ENCODE measurements at regions not wholly inside any gene's neighbourhood (a gene's known extent, or its start where the extent isn't known, plus 50 kb on each side); places are given as distances from the start of the nearest gene placed in this dataset.

GRCh38 chr1:112265931-112266330 is 130.1 kb upstream of the CTTNBP2NL start:
- H3K9me3 ChIP-seq (ENCODE audit: low read length): no peaks in the 10 kb centered on the region
- TF ChIP-seq, protein P1, sequence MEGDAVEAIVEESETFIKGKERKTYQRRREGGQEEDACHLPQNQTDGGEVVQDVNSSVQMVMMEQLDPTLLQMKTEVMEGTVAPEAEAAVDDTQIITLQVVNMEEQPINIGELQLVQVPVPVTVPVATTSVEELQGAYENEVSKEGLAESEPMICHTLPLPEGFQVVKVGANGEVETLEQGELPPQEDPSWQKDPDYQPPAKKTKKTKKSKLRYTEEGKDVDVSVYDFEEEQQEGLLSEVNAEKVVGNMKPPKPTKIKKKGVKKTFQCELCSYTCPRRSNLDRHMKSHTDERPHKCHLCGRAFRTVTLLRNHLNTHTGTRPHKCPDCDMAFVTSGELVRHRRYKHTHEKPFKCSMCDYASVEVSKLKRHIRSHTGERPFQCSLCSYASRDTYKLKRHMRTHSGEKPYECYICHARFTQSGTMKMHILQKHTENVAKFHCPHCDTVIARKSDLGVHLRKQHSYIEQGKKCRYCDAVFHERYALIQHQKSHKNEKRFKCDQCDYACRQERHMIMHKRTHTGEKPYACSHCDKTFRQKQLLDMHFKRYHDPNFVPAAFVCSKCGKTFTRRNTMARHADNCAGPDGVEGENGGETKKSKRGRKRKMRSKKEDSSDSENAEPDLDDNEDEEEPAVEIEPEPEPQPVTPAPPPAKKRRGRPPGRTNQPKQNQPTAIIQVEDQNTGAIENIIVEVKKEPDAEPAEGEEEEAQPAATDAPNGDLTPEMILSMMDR (IDR thresholded peaks at IDR 0.05; ENCODE audit: low read length): no peak
- no peaks in the 10 kb centered on the region for H3F3A ChIP-seq (ENCODE audit: insufficient read depth, low read length)
- H3K9ac ChIP-seq (ENCODE audit: low read length): no peak overlapping the region
- no peak overlapping the region for H2AFZ ChIP-seq (ENCODE audit: low read length)
- no peaks in the 10 kb centered on the region for H3K4me1 ChIP-seq (ENCODE audit: insufficient read depth, low read length, severe bottlenecking)
- H3K79me2 ChIP-seq (ENCODE audit: insufficient read depth, low read length): no peaks in the 10 kb centered on the region
- no peak overlapping the region for H3K4me2 ChIP-seq (ENCODE audit: low read length)
- no peaks in the 10 kb centered on the region for H3K27me3 ChIP-seq (ENCODE audit: insufficient read depth, low read length)
- H3K27ac ChIP-seq (ENCODE audit: low read depth, low read length, poor library complexity, severe bottlenecking): no peak overlapping the region
- no peaks in the 10 kb centered on the region for H3K9me2 ChIP-seq (ENCODE audit: low read depth, low read length)
- H3K36me3 ChIP-seq (ENCODE audit: insufficient read depth, low read length): no peaks in the 10 kb centered on the region
- H4K20me1 ChIP-seq (ENCODE audit: insufficient read depth, low read length): no peaks in the 10 kb centered on the region
- no peak overlapping the region for H3K4me3 ChIP-seq (ENCODE audit: low read depth, low read length, poor library complexity, severe bottlenecking)

DNA sequence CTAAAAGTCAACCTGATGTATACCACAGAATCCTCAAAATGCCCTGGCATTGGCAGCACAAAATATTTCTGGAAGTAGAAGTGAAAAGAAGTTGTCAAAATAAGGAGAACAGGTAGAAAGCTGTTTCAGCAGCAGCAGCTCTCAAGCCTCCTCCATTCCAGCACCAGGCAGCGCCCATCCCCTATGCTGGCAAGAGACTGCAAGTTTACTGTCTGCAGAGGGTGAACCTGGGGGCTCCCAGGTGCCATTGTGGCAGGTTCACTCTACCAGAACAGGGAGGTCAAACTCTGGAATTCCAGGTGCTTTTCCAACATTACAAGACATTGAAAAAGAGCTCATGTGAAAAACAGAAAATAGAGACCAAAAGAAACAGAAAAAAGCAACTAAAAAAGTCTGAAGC is 128.8 kb upstream of the CTTNBP2NL start:
- Histone ChIP-seq H3K4me3 (ENCODE audit: low read depth, low read length, poor library complexity, severe bottlenecking) (no peak overlapping the region), H2AFZ (ENCODE audit: low read length) (no peak overlapping the region), H3K36me3 (ENCODE audit: insufficient read depth, low read length) (no peaks in the 10 kb centered on the region), H3K9me2 (ENCODE audit: low read depth, low read length) (no peaks in the 10 kb centered on the region), H3K27ac (ENCODE audit: low read depth, low read length, poor library complexity, severe bottlenecking) (no peak overlapping the region), H4K20me1 (ENCODE audit: insufficient read depth, low read length) (no peaks in the 10 kb centered on the region), H3K9ac (ENCODE audit: low read length) (no peak overlapping the region), H3K4me2 (ENCODE audit: low read length) (no peak overlapping the region), H3K79me2 (ENCODE audit: insufficient read depth, low read length) (no peaks in the 10 kb centered on the region), H3K27me3 (ENCODE audit: insufficient read depth, low read length) (no peaks in the 10 kb centered on the region), H3F3A (ENCODE audit: insufficient read depth, low read length) (no peaks in the 10 kb centered on the region), H3K9me3 (ENCODE audit: low read length) (no peaks in the 10 kb centered on the region), H3K4me1 (ENCODE audit: insufficient read depth, low read length, severe bottlenecking) (no peaks in the 10 kb centered on the region)
- no peak for TF ChIP-seq EZH2 (IDR thresholded peaks at IDR 0.05; ENCODE audit: borderline replicate concordance, low read length)
- TF ChIP-seq, protein P1 (IDR thresholded peaks at IDR 0.05; ENCODE audit: low read length): no peak

DNA sequence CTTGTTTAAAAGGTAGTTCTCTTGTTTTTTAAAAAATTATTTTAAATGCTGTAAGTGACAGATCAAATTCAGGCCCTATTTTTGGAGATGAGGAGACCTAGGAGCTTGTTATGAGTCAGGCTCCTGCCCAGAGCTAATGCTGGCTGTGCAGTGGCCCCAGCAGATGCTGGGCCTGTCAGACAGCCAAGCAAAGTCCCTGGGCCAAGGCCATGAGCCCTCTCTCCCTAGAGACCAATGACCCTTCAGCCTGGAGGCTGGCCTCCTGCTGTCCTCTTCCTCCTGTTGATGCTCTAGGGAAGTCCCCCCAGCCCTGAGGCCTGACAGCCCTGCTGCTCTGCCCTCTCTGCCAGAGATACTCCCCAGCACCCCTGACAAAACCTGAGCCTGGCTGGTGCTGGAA is 128.1 kb upstream of the CTTNBP2NL start:
- Histone ChIP-seq H3K9ac (ENCODE audit: low read length) (no peak overlapping the region), H2AFZ (ENCODE audit: low read length) (no peak overlapping the region), H3K36me3 (ENCODE audit: insufficient read depth, low read length) (no peaks in the 10 kb centered on the region), H3F3A (ENCODE audit: insufficient read depth, low read length) (no peaks in the 10 kb centered on the region), H3K27me3 (ENCODE audit: insufficient read depth, low read length) (no peaks in the 10 kb centered on the region), H3K4me1 (ENCODE audit: insufficient read depth, low read length, severe bottlenecking) (no peaks in the 10 kb centered on the region), H3K4me3 (ENCODE audit: low read depth, low read length, poor library complexity, severe bottlenecking) (no peak overlapping the region), H3K4me2 (ENCODE audit: low read length) (no peak overlapping the region), H3K9me2 (ENCODE audit: low read depth, low read length) (no peaks in the 10 kb centered on the region), H4K20me1 (ENCODE audit: insufficient read depth, low read length) (no peaks in the 10 kb centered on the region), H3K9me3 (ENCODE audit: low read length) (no peaks in the 10 kb centered on the region), H3K27ac (ENCODE audit: low read depth, low read length, poor library complexity, severe bottlenecking) (no peak overlapping the region), H3K79me2 (ENCODE audit: insufficient read depth, low read length) (no peaks in the 10 kb centered on the region)
- TF ChIP-seq, protein P1 (IDR thresholded peaks at IDR 0.05; ENCODE audit: low read length): no peak
- no peak for TF ChIP-seq EZH2 (IDR thresholded peaks at IDR 0.05; ENCODE audit: borderline replicate concordance, low read length)
